Psoas muscle (tissue), 7 donors: ENCODE measurements at regions not wholly inside any gene's neighbourhood (a gene's known extent, or its start where the extent isn't known, plus 50 kb on each side); places are given as distances from the start of the nearest gene placed in this dataset.

Experiments used
- ATAC-seq, 4 donors: fragments of 200-7000 bp; cut with Tn5 transposase; one replicate each; pipeline ENCODE4 v1.9.1; 2020; ENCODE audit warnings: moderate library complexity in 3 of 4, mild to moderate bottlenecking in 2 of 4
- DNase-seq, 2 donors: peaks; one replicate each; pipeline ENCODE4 v3.0.0-alpha.2; 2020
- H3K27ac ChIP-seq: fragments of 200-600 bp; one replicate; pipeline ENCODE4 v1.8.0; 2022
- H3K27me3 ChIP-seq, 3 donors: fragments of 200-600 bp in 1 of 3; one replicate each; pipeline versions ENCODE4 v1.6.1 to v1.8.0; 2013 to 2022; ENCODE audit warnings: low read length in 2 of 3, mild to moderate bottlenecking in 2 of 3, moderate library complexity in 1 of 3; ENCODE audit not compliant: insufficient read depth in 3 of 3
- H3K36me3 ChIP-seq, 2 donors: fragments of 200-600 bp in 1 of 2; one replicate each; pipeline versions ENCODE4 v1.6.1 to v1.8.0; 2013 to 2022; ENCODE audit warnings: low read depth in 1 of 2, mild to moderate bottlenecking in 1 of 2, moderate library complexity in 1 of 2; ENCODE audit not compliant: insufficient read depth in 1 of 2
- H3K4me1 ChIP-seq: fragments of 200-600 bp; one replicate; pipeline ENCODE4 v1.8.0; 2022
- H3K4me3 ChIP-seq: fragments of 200-600 bp; one replicate; pipeline ENCODE4 v1.8.0; 2022; ENCODE audit warnings: mild to moderate bottlenecking
- H3K9me3 ChIP-seq: fragments of 200-600 bp; one replicate; pipeline ENCODE4 v1.8.0; 2022
- CTCF ChIP-seq: fragments of 200-600 bp; IDR thresholded peaks from one replicate; pipeline ENCODE4 v1.8.0; 2022; ENCODE audit warnings: antibody characterized with exemption
- WGBS, 3 donors: extraction: QIAGEN DNeasy Blood & Tissue Kit; methylation state at CpG; one replicate each; pipeline versions ENCODE4 v1.1.6 to v1.1.7; 2013; 5-methylcytosine and 5-hydroxymethylcytosine counted together
- intact Hi-C, 2 donors: fragments of 100-400 bp; cut with DNase I; formaldehyde crosslinking; loops; one replicate each; pipeline versions ENCODE4 v1.11.0 to v1.14.2; 2022
- donor health status: healthy with polysubstance abuse.
- donor health status: DM: no; HTN: no; CAD: no; lungs with moderate emphysema.
- donor health status: Bipolar disorder and iron deficiency.
- donor health status: healthy.
- donor health status: DM: yes; HTN: yes; CAD: no.
- donor health status: DM: no; HTN: no; CAD: no.
- donor health status: DM: yes; HTN: yes; CAD: no.

GRCh38 chr13:105220881-105221280, 1314.6 kb downstream of the EFNB2 start:
- Histone ChIP-seq H3K4me1 (no peaks in the 10 kb centered on the region), H3K36me3 (no peaks in the 10 kb centered on the region), H3K9me3 (no peaks in the 10 kb centered on the region), H3K27me3 (peaks cover 0 to 2% (median 0%) of the 10 kb centered on the region in 3 donors), H3K4me3 (no peak overlapping the region), H3K27ac (no peak overlapping the region)
- intact Hi-C loops, result no loop called here
- WGBS, 3 donors, result 77 to 88% (median 83%) methylated on average over 4 of the region's 4 CpGs
- DNase-seq, result no peak
- ATAC-seq, result no peak
- TF ChIP-seq CTCF, result no peak

- H3K4me3 ChIP-seq, result no peak overlapping the region
- DNase-seq, result no peak
- H3K27me3 ChIP-seq, result peaks cover 0 to 2% (median 0%) of the 10 kb centered on the region in 3 donors
- no peak for TF ChIP-seq CTCF
- H3K9me3 ChIP-seq, result no peaks in the 10 kb centered on the region
- intact Hi-C loops, result no loop called here
- no peaks in the 10 kb centered on the region for H3K36me3 ChIP-seq
- no peaks in the 10 kb centered on the region for H3K4me1 ChIP-seq
- H3K27ac ChIP-seq, result no peak overlapping the region
- ATAC-seq, result no peak
- WGBS, 3 donors, result 74 to 78% (median 77%) methylated on average over 8 of the region's 8 CpGs
Observed at GRCh38 chr13:105220063-105220462, 1315.4 kb downstream of the EFNB2 start.

GRCh38 chr13:105219651-105220050, 1315.8 kb downstream of the EFNB2 start:
- H3K9me3 ChIP-seq, result no peaks in the 10 kb centered on the region
- intact Hi-C loops, result no loop called here
- H3K4me3 ChIP-seq, result no peak overlapping the region
- no peak for DNase-seq
- H3K4me1 ChIP-seq, result no peaks in the 10 kb centered on the region
- H3K36me3 ChIP-seq, result no peaks in the 10 kb centered on the region
- H3K27ac ChIP-seq, result no peak overlapping the region
- ATAC-seq, result no peak
- TF ChIP-seq CTCF, result no peak
- WGBS, 3 donors, result 76 to 82% (median 78%) methylated on average over 1 of the region's 1 CpG
- peaks cover 0 to 2% (median 0%) of the 10 kb centered on the region in 3 donors for H3K27me3 ChIP-seq

- no peaks in the 10 kb centered on the region for H3K36me3 ChIP-seq
- peaks cover 0 to 2% (median 0%) of the 10 kb centered on the region in 3 donors for H3K27me3 ChIP-seq
- no peak for TF ChIP-seq CTCF
- DNase-seq (no peak), ATAC-seq (no peak)
- intact Hi-C loops, result no loop called here
- H3K9me3 ChIP-seq, result no peaks in the 10 kb centered on the region
- H3K4me3 ChIP-seq, result no peak overlapping the region
- 85 to 91% (median 90%) methylated on average over 3 of the region's 3 CpGs for WGBS, 3 donors
- H3K4me1 ChIP-seq, result no peaks in the 10 kb centered on the region
- H3K27ac ChIP-seq, result no peak overlapping the region
Observed at GRCh38 chr13:105213512-105213911, 1322.0 kb downstream of the EFNB2 start.

GRCh38 chr13:105207572-105208293, 1327.7 kb downstream of the EFNB2 start:
- Histone ChIP-seq H3K4me1 (no peaks in the 10 kb centered on the region), H3K9me3 (no peaks in the 10 kb centered on the region), H3K36me3 (no peaks in the 10 kb centered on the region), H3K27me3 (no peaks in the 10 kb centered on the region), H3K27ac (no peak overlapping the region), H3K4me3 (no peak overlapping the region)
- ATAC-seq, result no peak
- no peak for DNase-seq
- intact Hi-C loops, result no loop called here
- TF ChIP-seq CTCF, result no peak
- 25 to 45% (median 32%) methylated on average over 4 of the region's 4 CpGs for WGBS, 3 donors
